DMS79 treated with DMSO at 0.1 percent for 48 hours (cell line): ENCODE measurements at regions not wholly inside any gene's neighbourhood (a gene's known extent, or its start where the extent isn't known, plus 50 kb on each side); places are given as distances from the start of the nearest gene placed in this dataset.

Experiments used
- DNase-seq: peaks from one replicate; lab custom pipeline; 2025; lab: John Stamatoyannopoulos, UW

- DNase-seq = no peak
These were observed 328.0 kb downstream of the KCTD8 start for GRCh38 chr4:44120646-44121045.

GRCh38 chr4:44121210-44121609, 327.4 kb downstream of the KCTD8 start:
- no peak for DNase-seq
